ENCODE measurements at regions not wholly inside any gene's neighbourhood (a gene's known extent, or its start where the extent isn't known, plus 50 kb on each side); places are given as distances from the start of the nearest gene placed in this dataset.
A peak's percentile ranks its signal among the peaks of the same experiment; 100 is the strongest.
"Not testable (repeated sequence)": the region's sequence is repeated elsewhere in the genome, so short reads cannot be mapped to it uniquely, and the experiment has no call there.

DNA sequence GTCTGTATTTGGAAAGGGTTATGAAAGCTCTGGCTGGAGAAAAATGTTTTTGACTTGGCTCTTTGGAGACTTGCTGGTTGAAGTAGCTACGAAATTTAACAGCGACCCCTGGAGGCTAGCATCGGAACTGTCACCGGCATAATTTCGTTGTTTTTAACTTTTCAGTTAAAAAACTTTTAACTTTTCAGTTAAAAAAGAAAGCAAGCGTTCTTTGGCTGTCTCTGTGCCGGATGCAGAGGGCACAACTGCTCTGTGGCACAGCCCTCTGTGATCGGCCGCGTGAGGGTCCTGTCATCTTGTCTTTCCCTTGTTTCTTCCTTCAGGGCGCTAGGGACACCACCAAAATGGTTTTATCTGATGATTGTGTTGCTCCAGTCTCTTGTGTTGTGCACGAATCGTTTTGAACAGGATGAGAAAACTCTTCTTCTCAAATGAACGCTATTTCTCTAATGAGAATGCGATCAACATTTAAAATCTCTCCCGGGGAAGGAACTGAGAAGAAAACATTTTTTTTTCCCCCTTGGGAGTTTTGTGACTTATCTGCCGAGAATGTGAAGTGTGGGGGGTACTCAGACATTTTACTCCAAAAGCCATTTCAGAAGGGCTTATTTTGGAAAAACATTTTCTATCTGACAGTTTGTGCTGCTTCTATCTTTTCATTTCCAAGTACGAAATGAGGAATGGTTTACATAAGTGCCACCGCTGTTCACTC is 57.1 kb downstream of the ADCYAP1 start:
- DNase-seq, result peak; percentile 46
- no peak for TF ChIP-seq EZH2 (IDR thresholded peaks at IDR 0.05; ENCODE audit: insufficient read depth, poor library complexity, severe bottlenecking)
- no peak for TF ChIP-seq EZH2phosphoT487 (IDR thresholded peaks at IDR 0.05; ENCODE audit: insufficient read depth, low read depth)
- no peaks in the 10 kb centered on the region for H3K9me2 ChIP-seq (ENCODE audit: insufficient read depth)
- 1 to 2% methylated on average over 19 of the region's 19 CpGs for WGBS, 2 experiments (ENCODE audit: low coverage in 1 of 2, low lambda C conversion rate in 2 of 2, missing lambda C conversion rate in 2 of 2)
- H3K9me3 ChIP-seq (ENCODE audit: low read depth), result no peaks in the 10 kb centered on the region
- no peaks in the 10 kb centered on the region for H3F3A ChIP-seq (ENCODE audit: insufficient read depth)
- H3K36me3 ChIP-seq (ENCODE audit: low read depth), result no peaks in the 10 kb centered on the region
- no peaks in the 10 kb centered on the region for H3K4me1 ChIP-seq (ENCODE audit: insufficient read depth)
- H3K79me2 ChIP-seq (ENCODE audit: insufficient read depth), result no peaks in the 10 kb centered on the region
- peak overlapping the region; percentile 90 for H3K4me2 ChIP-seq (ENCODE audit: unreplicated experiment)
- peak overlapping the region; percentile 91 for H2AFZ ChIP-seq
- no peaks in the 10 kb centered on the region; the same call in 1 of the 2 replicates for H3K27me3 ChIP-seq (replicated peaks; ENCODE audit: insufficient read depth)
- H3K4me3 ChIP-seq, result peak overlapping the region; percentile 73
- in situ Hi-C loops (cut with MboI), result no loop called here
- H3K9ac ChIP-seq, result peak overlapping the region; percentile 65
- no peaks in the 10 kb centered on the region for H4K20me1 ChIP-seq (ENCODE audit: insufficient read depth)
- H3K27ac ChIP-seq, result no peak overlapping the region

DNA sequence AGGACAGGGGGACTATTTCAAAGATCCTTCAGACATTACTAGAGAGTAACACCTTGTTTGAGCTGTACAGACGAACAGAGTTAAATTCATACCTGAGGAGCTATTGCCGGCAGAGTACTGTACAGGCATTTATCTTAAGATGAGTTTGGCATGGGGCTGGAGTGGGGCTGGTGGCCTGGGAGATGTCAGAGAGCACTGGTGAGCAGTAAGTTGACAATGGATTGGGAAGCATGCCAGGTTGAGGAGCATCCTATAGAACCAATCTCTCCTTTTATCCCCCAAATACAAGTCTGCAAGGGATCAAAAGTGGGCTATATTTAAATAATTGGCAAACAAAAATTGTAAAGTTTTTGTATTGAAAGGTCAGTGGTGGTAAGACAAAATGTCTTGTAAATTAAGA is 58.6 kb downstream of the ADCYAP1 start:
- in situ Hi-C loops (cut with MboI), result no loop called here
- Histone ChIP-seq H4K20me1 (ENCODE audit: insufficient read depth) (no peaks in the 10 kb centered on the region), H3K36me3 (ENCODE audit: low read depth) (no peaks in the 10 kb centered on the region), H3K79me2 (ENCODE audit: insufficient read depth) (no peaks in the 10 kb centered on the region), H3K4me3 (no peak overlapping the region), H3K9me2 (ENCODE audit: insufficient read depth) (no peaks in the 10 kb centered on the region), H3K27ac (no peak overlapping the region), H3K4me2 (ENCODE audit: unreplicated experiment) (no peak overlapping the region), H3K9me3 (ENCODE audit: low read depth) (no peaks in the 10 kb centered on the region), H2AFZ (no peak overlapping the region), H3K4me1 (ENCODE audit: insufficient read depth) (no peaks in the 10 kb centered on the region), H3K27me3 (replicated peaks; ENCODE audit: insufficient read depth) (no peaks in the 10 kb centered on the region; the same call in 1 of the 2 replicates), H3F3A (ENCODE audit: insufficient read depth) (no peaks in the 10 kb centered on the region), H3K9ac (no peak overlapping the region)
- DNase-seq, result no peak
- WGBS, 2 experiments (ENCODE audit: low coverage in 1 of 2, low lambda C conversion rate in 2 of 2, missing lambda C conversion rate in 2 of 2), result 34 to 40% methylated on average over 2 of the region's 2 CpGs
- no peak for TF ChIP-seq EZH2 (IDR thresholded peaks at IDR 0.05; ENCODE audit: insufficient read depth, poor library complexity, severe bottlenecking)
- TF ChIP-seq EZH2phosphoT487 (IDR thresholded peaks at IDR 0.05; ENCODE audit: insufficient read depth, low read depth), result no peak

DNA sequence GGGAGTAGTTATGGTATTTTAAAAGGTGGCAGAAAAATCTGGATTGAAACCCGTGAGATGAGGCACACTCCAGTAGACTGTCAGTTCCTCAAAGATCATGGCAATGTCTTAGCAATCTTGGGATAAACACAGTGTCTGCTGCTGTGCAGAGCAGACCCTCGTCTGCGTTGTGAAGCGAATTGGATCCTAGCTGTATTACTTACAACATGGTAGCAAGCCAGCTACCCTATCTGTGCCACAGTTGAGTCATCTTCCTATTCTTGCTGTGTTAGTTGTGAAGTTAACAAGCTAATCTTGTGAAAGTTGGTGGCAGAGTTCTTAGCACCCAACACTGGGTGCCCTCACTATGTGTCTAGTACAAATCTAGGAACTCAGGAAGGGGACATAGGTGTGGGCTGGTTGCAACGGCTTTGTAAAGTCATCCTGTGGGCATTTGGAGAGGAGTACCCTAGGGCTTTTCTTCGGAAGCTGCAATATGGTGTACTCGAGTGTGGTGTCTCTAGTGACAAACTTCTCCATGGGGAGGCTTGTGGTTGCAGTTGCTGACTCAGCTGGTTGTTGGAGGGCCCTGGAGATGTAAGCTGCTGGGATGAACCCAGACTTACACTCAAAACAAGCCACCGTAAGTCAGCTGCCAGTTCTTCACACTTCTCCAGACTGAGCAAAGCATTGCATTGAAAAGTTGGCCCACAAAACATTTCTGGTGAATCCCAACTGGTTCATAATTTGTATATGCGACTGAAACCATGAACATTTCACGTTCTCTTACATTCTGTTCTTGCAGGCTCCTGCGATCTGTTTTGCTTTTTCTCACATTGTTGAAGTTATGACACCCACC is 61.5 kb downstream of the ADCYAP1 start:
- no peaks in the 10 kb centered on the region for H3K79me2 ChIP-seq (ENCODE audit: insufficient read depth)
- in situ Hi-C loops (cut with MboI), result no loop called here
- H3K9ac ChIP-seq, result no peak overlapping the region
- 51 to 60% methylated on average over 11 of the region's 11 CpGs for WGBS, 2 experiments (ENCODE audit: low coverage in 1 of 2, low lambda C conversion rate in 2 of 2, missing lambda C conversion rate in 2 of 2)
- no peak overlapping the region for H3K27ac ChIP-seq
- no peak for TF ChIP-seq EZH2phosphoT487 (IDR thresholded peaks at IDR 0.05; ENCODE audit: insufficient read depth, low read depth)
- TF ChIP-seq EZH2 (IDR thresholded peaks at IDR 0.05; ENCODE audit: insufficient read depth, poor library complexity, severe bottlenecking), result no peak
- no peaks in the 10 kb centered on the region for H3K36me3 ChIP-seq (ENCODE audit: low read depth)
- H3K27me3 ChIP-seq (replicated peaks; ENCODE audit: insufficient read depth), result no peaks in the 10 kb centered on the region; the same call in 1 of the 2 replicates
- no peak for DNase-seq
- H2AFZ ChIP-seq, result no peak overlapping the region
- H4K20me1 ChIP-seq (ENCODE audit: insufficient read depth), result no peaks in the 10 kb centered on the region
- H3K9me3 ChIP-seq (ENCODE audit: low read depth), result no peaks in the 10 kb centered on the region
- H3K4me2 ChIP-seq (ENCODE audit: unreplicated experiment), result no peak overlapping the region
- H3K4me3 ChIP-seq, result no peak overlapping the region
- H3K4me1 ChIP-seq (ENCODE audit: insufficient read depth), result no peaks in the 10 kb centered on the region
- no peaks in the 10 kb centered on the region for H3K9me2 ChIP-seq (ENCODE audit: insufficient read depth)
- H3F3A ChIP-seq (ENCODE audit: insufficient read depth), result no peaks in the 10 kb centered on the region

DNA sequence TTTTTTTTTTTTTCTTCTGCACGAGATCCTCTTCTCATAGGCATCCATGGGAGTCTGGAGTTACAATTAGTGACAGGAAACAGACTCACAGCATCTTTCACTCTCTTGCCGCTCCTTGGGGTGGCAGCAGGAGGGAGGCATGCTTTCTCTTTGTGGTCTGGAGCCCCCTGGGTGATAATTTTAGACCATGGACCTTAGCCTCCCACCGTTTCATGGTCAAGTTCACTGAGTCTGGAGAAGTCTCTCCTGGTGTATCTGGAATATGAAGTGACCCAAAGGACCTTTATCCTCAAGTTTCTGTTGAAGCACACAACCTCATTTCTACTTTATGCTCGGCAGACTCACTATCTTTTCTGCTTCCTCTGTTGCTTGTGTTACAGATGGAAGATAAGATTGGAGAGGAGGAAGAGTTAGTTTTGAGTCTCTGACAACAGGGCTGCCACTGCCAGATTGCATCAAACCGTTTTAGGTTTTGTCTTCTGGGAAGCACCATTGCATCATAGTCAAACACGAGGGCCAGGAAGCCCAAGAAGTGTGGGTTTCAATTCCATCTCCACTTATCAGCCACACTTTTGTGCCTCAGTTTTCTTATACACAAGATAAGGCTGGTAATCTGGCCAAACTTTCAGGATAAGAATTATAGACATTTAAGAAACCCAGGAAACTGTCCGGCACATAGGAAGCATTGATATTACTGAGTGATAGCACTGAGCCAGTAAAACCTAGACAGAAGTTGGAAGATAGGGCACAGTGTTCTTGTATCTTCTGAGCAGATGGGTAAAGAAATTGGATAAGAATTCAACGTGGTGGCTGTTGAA is 62.3 kb downstream of the ADCYAP1 start:
- TF ChIP-seq EZH2 (IDR thresholded peaks at IDR 0.05; ENCODE audit: insufficient read depth, poor library complexity, severe bottlenecking) (no peak), EZH2phosphoT487 (IDR thresholded peaks at IDR 0.05; ENCODE audit: insufficient read depth, low read depth) (no peak)
- no peaks in the 10 kb centered on the region for H4K20me1 ChIP-seq (ENCODE audit: insufficient read depth)
- no peak overlapping the region for H3K4me3 ChIP-seq
- in situ Hi-C loops (cut with MboI), result no loop called here
- no peaks in the 10 kb centered on the region for H3K79me2 ChIP-seq (ENCODE audit: insufficient read depth)
- 20 to 22% methylated on average over 8 of the region's 8 CpGs for WGBS, 2 experiments (ENCODE audit: low coverage in 1 of 2, low lambda C conversion rate in 2 of 2, missing lambda C conversion rate in 2 of 2)
- no peak overlapping the region for H2AFZ ChIP-seq
- H3K4me2 ChIP-seq (ENCODE audit: unreplicated experiment), result no peak overlapping the region
- H3K9ac ChIP-seq, result no peak overlapping the region
- no peaks in the 10 kb centered on the region for H3F3A ChIP-seq (ENCODE audit: insufficient read depth)
- no peaks in the 10 kb centered on the region; the same call in 1 of the 2 replicates for H3K27me3 ChIP-seq (replicated peaks; ENCODE audit: insufficient read depth)
- DNase-seq, result no peak
- H3K36me3 ChIP-seq (ENCODE audit: low read depth), result no peaks in the 10 kb centered on the region
- H3K4me1 ChIP-seq (ENCODE audit: insufficient read depth), result no peaks in the 10 kb centered on the region
- no peaks in the 10 kb centered on the region for H3K9me3 ChIP-seq (ENCODE audit: low read depth)
- H3K9me2 ChIP-seq (ENCODE audit: insufficient read depth), result no peaks in the 10 kb centered on the region
- H3K27ac ChIP-seq, result no peak overlapping the region

DNA sequence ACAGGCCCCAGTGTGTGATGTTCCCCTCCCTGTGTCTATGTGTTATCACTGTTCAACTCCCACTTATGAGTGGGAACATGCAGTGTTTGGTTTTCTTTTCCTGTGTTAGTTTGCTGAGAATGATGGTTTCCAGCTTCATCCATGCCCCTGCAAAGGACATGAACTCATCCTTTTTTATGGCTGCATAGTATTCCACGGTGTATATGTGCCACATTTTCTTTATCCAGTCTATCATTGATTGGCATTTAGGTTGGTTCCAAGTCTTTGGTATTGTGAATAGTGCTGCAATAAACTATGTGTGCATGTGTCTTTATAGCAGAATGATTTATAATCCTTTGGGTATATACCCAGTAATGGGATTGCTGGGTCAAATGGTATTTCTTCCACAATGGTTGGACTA is 64.2 kb downstream of the ADCYAP1 start:
- H3K9me2 ChIP-seq (ENCODE audit: insufficient read depth); H3K36me3 ChIP-seq (ENCODE audit: low read depth); H3K4me1 ChIP-seq (ENCODE audit: insufficient read depth); H3K27me3 ChIP-seq (replicated peaks; ENCODE audit: insufficient read depth); in situ Hi-C loops (cut with MboI); DNase-seq; H4K20me1 ChIP-seq (ENCODE audit: insufficient read depth); H3K4me2 ChIP-seq (ENCODE audit: unreplicated experiment); H3F3A ChIP-seq (ENCODE audit: insufficient read depth); H2AFZ ChIP-seq; H3K4me3 ChIP-seq; H3K9ac ChIP-seq; H3K79me2 ChIP-seq (ENCODE audit: insufficient read depth); H3K9me3 ChIP-seq (ENCODE audit: low read depth); H3K27ac ChIP-seq: not testable (repeated sequence)
- WGBS, 2 experiments (ENCODE audit: low coverage in 1 of 2, low lambda C conversion rate in 2 of 2, missing lambda C conversion rate in 2 of 2), result 13 to 26% methylated on average over 1 of the region's 1 CpG

DNA sequence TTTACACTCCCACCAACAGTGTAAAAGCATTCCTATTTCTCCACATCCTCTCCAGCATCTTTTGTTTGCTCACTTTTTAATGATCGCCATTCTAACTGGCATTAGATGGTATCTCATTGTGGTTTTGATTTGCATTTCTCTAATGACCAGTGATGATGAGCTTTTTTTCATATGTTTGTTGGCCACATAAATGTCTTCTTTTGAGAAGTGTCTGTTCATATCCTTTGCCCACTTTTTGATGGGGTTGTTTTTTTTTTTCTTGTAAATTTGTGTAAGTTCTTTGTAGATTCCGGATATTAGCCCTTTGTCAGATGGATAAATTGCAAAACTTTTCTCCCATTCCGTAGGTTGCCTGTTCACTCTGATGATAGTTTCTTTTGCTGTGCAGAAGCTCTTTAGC is 64.6 kb downstream of the ADCYAP1 start:
- in situ Hi-C loops (cut with MboI); H3F3A ChIP-seq (ENCODE audit: insufficient read depth); H3K4me3 ChIP-seq; H3K79me2 ChIP-seq (ENCODE audit: insufficient read depth); H3K27me3 ChIP-seq (replicated peaks; ENCODE audit: insufficient read depth); H3K4me1 ChIP-seq (ENCODE audit: insufficient read depth); H3K36me3 ChIP-seq (ENCODE audit: low read depth); H3K9me3 ChIP-seq (ENCODE audit: low read depth); H3K9ac ChIP-seq; H3K27ac ChIP-seq; H3K9me2 ChIP-seq (ENCODE audit: insufficient read depth); H2AFZ ChIP-seq; H4K20me1 ChIP-seq (ENCODE audit: insufficient read depth); H3K4me2 ChIP-seq (ENCODE audit: unreplicated experiment); DNase-seq: not testable (repeated sequence)
- WGBS, 2 experiments (ENCODE audit: low coverage in 1 of 2, low lambda C conversion rate in 2 of 2, missing lambda C conversion rate in 2 of 2), result 49 to 58% methylated on average over 3 of the region's 3 CpGs
